ENCODE measurements at regions not wholly inside any gene's neighbourhood (a gene's known extent, or its start where the extent isn't known, plus 50 kb on each side); places are given as distances from the start of the nearest gene placed in this dataset.

DNA sequence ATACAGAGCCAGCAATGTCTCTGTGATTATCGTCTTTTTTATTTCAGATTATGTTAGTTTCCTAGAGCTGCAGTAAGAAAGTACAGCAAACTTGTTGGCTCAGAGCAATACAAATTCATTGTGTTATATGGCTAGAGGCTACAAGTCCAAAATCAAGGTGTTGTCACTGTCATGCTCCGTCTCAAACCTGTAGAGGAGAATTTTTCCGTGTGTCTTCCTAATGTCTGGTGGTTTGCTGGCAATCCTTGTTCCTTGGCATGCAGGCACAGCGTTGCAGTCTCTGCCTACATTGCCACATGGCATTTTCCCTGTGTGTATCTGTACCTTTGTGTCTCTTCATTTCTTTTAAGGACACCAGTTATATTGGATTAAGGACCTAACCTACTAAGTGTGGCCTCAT lies 244.4 kb downstream of the LRRIQ3 start:
- Mint-ChIP-seq H3K4me3 (no peak overlapping the region), H3K27me3 (no peaks in the 10 kb centered on the region), H3K9me3 (peaks cover 0 to 14% (median 4%) of the 10 kb centered on the region in 7 donors), H3K36me3 (no peaks in the 10 kb centered on the region), H3K4me1 (no peaks in the 10 kb centered on the region), H3K27ac (no peak overlapping the region)
- DNase-seq = no peak
- no peak for ATAC-seq (ENCODE audit: low read depth in 2 of 2)

DNA sequence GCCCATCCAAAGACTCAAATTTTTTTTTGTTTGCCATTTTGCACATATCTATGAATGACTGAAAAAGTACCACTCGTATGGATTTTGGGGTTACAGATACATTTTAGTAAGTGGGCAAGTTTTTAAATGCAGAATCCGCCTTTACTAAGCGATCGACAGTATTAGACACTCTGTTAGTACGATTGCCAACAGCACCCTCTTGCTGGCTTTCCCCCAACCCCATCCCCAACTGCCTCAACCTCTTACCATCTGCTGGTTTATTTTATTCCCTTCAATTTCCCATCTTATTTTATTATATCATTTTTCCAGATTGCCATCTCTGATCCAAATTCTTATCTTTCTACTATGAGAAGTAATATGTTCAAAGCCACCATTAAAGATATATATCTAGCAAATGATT lies 244.8 kb downstream of the LRRIQ3 start:
- no peak for DNase-seq
- Mint-ChIP-seq H3K27me3 (no peaks in the 10 kb centered on the region), H3K9me3 (peaks cover 0 to 14% (median 4%) of the 10 kb centered on the region in 7 donors), H3K4me1 (no peaks in the 10 kb centered on the region), H3K36me3 (no peaks in the 10 kb centered on the region), H3K4me3 (no peak overlapping the region), H3K27ac (no peak overlapping the region)
- no peak for ATAC-seq (ENCODE audit: low read depth in 2 of 2)

DNA sequence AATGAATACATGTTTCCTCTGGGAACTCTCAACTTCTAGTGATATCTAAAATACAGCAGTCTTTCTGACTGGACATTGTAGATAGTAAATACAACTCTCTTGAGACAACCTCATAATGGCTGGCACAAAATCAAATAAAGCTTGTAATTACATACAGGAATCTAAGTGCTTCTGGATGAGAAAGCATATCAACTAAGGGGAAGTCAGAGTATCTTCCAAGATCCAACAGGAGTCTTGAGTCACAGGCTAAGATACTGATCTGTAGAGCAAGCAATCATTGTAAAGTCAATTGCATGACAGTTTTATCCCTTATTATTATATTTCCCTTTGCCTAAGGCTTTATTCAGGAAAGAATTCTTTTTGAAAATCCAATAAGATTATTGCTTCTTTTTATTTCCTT lies 249.9 kb downstream of the LRRIQ3 start:
- Mint-ChIP-seq H3K27me3 (no peaks in the 10 kb centered on the region), H3K27ac (no peak overlapping the region), H3K4me1 (no peaks in the 10 kb centered on the region), H3K36me3 (no peaks in the 10 kb centered on the region), H3K4me3 (no peak overlapping the region), H3K9me3 (peaks cover 0 to 5% (median 0%) of the 10 kb centered on the region in 7 donors)
- DNase-seq (no peak), ATAC-seq (ENCODE audit: low read depth in 2 of 2) (no peak)

DNA sequence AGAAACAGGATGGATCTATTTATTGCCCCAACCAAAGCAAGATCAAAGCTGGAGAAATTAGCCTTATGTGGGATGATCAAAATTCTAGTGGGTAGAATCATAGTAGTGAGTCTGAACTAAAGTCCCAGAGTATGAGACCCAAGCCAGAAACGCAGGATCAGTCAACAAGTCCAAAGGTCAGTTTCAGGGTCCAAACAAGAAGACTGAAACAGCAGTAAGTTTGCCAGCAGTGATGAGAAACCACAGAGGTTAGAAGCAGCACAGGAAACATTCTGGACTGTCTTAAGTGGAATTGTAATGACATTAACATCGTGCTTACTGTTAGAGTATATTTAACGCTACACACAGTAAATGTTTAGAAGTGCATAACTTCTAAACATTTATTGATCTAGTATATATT lies 251.0 kb downstream of the LRRIQ3 start:
- H3K4me3 Mint-ChIP-seq = no peak overlapping the region
- no peak for DNase-seq
- peaks cover 0 to 5% (median 0%) of the 10 kb centered on the region in 7 donors for H3K9me3 Mint-ChIP-seq
- H3K4me1 Mint-ChIP-seq = no peaks in the 10 kb centered on the region
- H3K27me3 Mint-ChIP-seq = no peaks in the 10 kb centered on the region
- no peak for ATAC-seq (ENCODE audit: low read depth in 2 of 2)
- H3K36me3 Mint-ChIP-seq = no peaks in the 10 kb centered on the region
- no peak overlapping the region for H3K27ac Mint-ChIP-seq

DNA sequence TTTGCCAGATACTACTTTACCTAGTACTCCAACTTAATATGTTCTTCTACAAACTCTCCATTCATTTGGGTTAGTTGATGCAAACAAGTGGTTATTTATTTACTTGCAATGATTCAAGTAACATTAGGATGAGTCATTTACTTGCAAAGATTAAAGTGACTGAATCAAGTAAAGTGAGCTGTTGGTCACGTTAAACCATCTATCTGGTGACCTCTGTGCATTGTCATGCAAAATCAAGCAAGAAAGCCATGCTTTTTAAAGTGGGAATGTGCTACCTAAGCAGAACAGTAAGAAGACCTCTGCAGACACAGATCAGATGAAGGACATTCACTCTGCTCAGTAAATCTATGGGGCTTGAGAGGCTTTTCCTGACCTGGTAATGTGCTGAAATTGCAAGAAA lies 254.7 kb downstream of the LRRIQ3 start:
- H3K27me3 Mint-ChIP-seq = no peaks in the 10 kb centered on the region
- DNase-seq = no peak
- no peak overlapping the region for H3K27ac Mint-ChIP-seq
- ATAC-seq (ENCODE audit: low read depth in 2 of 2) = no peak
- H3K9me3 Mint-ChIP-seq = peaks cover 0 to 2% (median 0%) of the 10 kb centered on the region in 7 donors
- no peaks in the 10 kb centered on the region for H3K4me1 Mint-ChIP-seq
- no peak overlapping the region for H3K4me3 Mint-ChIP-seq
- no peaks in the 10 kb centered on the region for H3K36me3 Mint-ChIP-seq

DNA sequence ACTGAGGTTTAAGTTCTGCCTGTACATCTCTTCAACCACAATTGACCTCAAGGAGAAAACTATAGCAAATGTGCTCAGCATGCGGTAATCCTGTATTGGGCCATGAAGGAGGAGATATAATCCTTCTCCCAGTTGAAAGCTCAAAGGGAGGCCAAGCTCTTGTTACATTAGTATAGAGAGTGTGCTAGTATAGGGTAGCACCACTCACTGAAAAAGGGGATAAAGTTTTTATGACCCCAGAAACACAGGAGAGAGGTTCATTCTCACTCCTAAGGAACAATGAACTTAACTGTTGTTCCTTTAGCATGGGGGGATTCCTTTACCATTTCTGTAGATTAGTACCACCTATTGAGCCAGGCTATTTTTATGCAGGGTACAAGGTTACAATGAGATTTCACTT lies 267.7 kb downstream of the LRRIQ3 start:
- H3K4me1 Mint-ChIP-seq = no peaks in the 10 kb centered on the region
- no peaks in the 10 kb centered on the region for H3K36me3 Mint-ChIP-seq
- no peaks in the 10 kb centered on the region for H3K9me3 Mint-ChIP-seq
- H3K4me3 Mint-ChIP-seq = no peak overlapping the region
- no peak for DNase-seq
- H3K27me3 Mint-ChIP-seq = no peaks in the 10 kb centered on the region
- ATAC-seq (ENCODE audit: low read depth in 2 of 2) = no peak
- H3K27ac Mint-ChIP-seq = no peak overlapping the region

DNA sequence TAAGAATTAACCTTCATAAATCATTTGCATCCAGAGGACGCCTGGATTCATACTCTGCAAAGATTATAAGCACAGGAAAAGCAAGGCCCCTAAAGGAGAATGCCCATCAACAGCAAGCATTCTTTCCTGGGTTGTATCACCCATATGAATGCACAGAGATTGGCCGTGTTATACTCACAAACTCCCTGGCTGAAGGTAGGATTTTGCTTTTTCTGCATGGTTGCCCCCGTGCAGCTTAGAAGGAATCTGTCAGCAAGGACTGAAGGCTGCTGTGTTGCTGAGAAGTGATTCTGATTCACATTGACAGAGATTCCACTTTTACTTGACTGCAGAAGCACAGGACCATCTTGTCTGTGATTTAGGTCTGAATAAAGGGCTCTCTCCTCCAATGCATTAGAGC lies 283.0 kb downstream of the LRRIQ3 start:
- no peak for ATAC-seq (ENCODE audit: low read depth in 2 of 2)
- no peak for DNase-seq
- Mint-ChIP-seq H3K4me3 (no peak overlapping the region), H3K27me3 (no peaks in the 10 kb centered on the region), H3K27ac (no peak overlapping the region), H3K36me3 (peaks cover 0 to 11% of the 10 kb centered on the region in 2 donors), H3K4me1 (no peaks in the 10 kb centered on the region), H3K9me3 (peaks cover 3 to 18% (median 10%) of the 10 kb centered on the region in 7 donors)

DNA sequence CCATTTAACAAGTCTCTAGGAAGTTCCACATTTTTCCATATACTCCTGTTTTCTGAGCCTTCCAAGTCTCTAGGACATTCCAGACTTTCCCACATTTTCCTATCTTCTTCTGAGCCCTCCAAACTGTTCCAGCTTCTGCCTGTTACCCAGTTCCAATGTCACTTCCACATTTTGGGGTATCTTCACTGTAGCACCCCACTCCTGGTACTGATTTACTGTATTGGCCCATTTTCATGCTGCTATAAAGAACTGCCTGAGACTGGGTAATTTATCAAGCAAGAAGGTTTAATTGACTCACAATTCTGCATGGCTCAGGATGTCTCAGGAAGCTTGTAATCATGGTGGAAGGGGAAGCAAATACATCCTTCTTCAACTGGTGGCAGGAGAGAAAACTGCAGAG lies 285.0 kb downstream of the LRRIQ3 start:
- no peak overlapping the region for H3K27ac Mint-ChIP-seq
- H3K9me3 Mint-ChIP-seq = peaks cover 3 to 18% (median 10%) of the 10 kb centered on the region in 7 donors
- ATAC-seq (ENCODE audit: low read depth in 2 of 2) (no peak), DNase-seq (no peak)
- H3K4me1 Mint-ChIP-seq = no peaks in the 10 kb centered on the region
- no peak overlapping the region for H3K4me3 Mint-ChIP-seq
- H3K36me3 Mint-ChIP-seq = peaks cover 0 to 11% of the 10 kb centered on the region in 2 donors
- H3K27me3 Mint-ChIP-seq = no peaks in the 10 kb centered on the region

DNA sequence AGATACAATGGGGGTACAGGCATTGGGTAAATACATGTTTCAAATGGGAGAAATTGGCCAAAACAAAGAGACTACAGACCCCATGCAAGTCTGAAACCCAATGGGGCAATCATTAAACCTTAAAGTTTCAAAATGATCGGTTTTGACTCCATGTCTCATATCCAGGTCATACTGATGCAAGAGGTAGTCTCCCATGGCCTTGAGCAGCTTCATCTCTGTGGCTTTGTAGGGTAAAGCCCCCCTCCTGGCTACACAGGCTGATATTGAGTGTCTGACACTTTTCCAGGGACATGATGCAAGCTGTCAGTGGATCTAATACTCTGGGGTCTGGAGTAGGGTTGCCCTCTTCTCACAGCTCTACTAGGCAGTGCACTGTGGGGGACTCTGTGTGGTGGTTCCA lies 286.1 kb downstream of the LRRIQ3 start:
- Mint-ChIP-seq H3K4me1 (no peaks in the 10 kb centered on the region), H3K36me3 (peaks cover 0 to 11% of the 10 kb centered on the region in 2 donors), H3K4me3 (no peak overlapping the region), H3K27ac (peak overlapping the region in 1 of 6 donors; percentile 78), H3K27me3 (no peaks in the 10 kb centered on the region), H3K9me3 (peaks cover 3 to 18% (median 10%) of the 10 kb centered on the region in 7 donors)
- DNase-seq = no peak
- ATAC-seq (ENCODE audit: low read depth in 2 of 2) = no peak

DNA sequence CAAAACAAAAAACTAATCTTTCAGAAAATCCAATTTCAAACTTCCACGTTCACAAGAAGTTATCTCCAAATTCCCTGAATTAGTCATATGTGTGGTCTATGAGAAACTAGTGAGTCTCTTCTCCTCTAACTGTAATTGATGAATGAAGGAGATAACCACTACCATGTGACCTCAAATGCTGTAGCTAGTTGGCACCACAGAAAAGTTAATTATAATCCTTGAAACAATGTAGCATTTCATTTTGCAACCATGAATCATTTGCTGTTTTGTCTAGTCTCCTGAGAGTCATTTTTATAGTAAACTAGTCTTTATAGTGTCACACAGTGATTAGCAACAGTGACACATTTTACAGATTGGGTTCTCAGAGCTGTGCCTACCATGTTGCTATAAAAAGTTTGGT lies 287.5 kb downstream of the LRRIQ3 start:
- Mint-ChIP-seq H3K4me1 (no peaks in the 10 kb centered on the region), H3K36me3 (peaks cover 0 to 11% of the 10 kb centered on the region in 2 donors), H3K27me3 (no peaks in the 10 kb centered on the region), H3K9me3 (peaks cover 3 to 18% (median 10%) of the 10 kb centered on the region in 7 donors), H3K27ac (no peak overlapping the region), H3K4me3 (no peak overlapping the region)
- ATAC-seq (ENCODE audit: low read depth in 2 of 2) (no peak), DNase-seq (no peak)

DNA sequence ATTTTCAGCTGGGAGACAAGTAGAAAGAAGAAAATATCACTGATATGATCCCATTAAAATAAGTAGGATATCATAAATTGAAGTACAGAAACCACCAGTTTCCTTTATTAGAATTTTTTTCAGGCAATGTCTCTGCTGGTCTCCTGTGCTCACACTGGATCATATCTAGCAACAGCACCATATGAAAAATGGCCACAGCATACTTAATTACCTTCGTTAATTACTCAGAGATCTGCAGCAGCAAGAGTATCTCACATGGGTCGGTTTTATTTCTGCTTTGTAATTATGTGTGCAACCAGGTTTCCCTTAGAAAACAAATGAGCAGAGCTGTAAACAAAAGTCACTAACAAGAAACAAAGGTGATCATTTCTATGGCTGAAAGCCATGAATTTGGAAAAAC lies 287.9 kb downstream of the LRRIQ3 start:
- Mint-ChIP-seq H3K4me1 (no peaks in the 10 kb centered on the region), H3K36me3 (peaks cover 0 to 11% of the 10 kb centered on the region in 2 donors), H3K27ac (no peak overlapping the region), H3K27me3 (no peaks in the 10 kb centered on the region), H3K9me3 (peaks cover 3 to 18% (median 10%) of the 10 kb centered on the region in 7 donors), H3K4me3 (no peak overlapping the region)
- ATAC-seq (ENCODE audit: low read depth in 2 of 2) (no peak), DNase-seq (no peak)

DNA sequence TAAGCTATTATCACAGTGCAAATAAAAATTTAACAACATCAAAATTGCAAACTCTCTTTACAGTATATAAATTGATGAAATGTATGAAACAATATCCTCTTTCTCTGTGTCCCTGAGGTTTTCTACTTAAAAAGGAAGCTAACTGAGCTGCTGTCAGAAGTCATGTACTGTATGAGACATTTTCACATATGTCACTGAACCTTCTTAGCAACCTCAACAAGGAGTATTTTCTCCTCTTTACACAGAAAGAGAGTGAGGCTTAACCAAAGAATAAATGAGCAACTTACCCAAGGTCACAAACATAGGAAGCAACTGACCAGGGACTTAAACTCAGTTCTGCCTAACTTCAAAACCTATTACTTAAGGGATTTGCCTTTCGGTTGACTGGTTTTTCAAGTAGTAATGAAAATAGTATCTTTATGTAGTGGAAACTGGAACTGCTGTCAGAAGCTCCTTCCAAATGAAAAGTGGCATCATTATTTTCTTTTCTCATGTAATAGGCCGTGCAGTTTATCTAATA lies 288.9 kb downstream of the LRRIQ3 start:
- Mint-ChIP-seq H3K4me1 (no peaks in the 10 kb centered on the region), H3K27me3 (no peaks in the 10 kb centered on the region), H3K36me3 (peaks cover 0 to 11% of the 10 kb centered on the region in 2 donors), H3K4me3 (no peak overlapping the region), H3K9me3 (peaks cover 3 to 17% (median 10%) of the 10 kb centered on the region in 7 donors), H3K27ac (no peak overlapping the region)
- ATAC-seq (ENCODE audit: low read depth in 2 of 2) = no peak
- no peak for DNase-seq

DNA sequence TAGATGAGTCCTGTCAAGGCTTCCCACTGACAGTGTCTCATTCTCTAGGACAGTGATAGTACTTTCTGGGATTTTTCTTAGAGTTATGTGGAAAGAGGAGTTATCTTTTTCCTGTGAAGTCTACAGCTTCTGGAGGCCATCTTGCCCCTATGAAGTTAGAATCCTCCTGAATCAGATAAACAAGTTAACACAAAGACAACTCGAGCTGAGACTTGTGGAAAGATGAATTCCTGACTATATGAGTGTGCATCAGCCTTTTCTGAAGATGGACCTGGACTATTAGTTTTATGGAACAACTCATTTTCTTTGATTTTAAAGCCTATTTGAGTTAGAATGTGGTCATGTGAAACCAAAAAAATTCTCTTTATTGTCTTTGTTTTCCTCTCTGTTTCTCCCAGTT lies 290.9 kb downstream of the LRRIQ3 start:
- Mint-ChIP-seq H3K36me3 (no peaks in the 10 kb centered on the region), H3K4me3 (no peak overlapping the region), H3K4me1 (no peaks in the 10 kb centered on the region), H3K27ac (no peak overlapping the region), H3K9me3 (peaks cover 0 to 5% (median 0%) of the 10 kb centered on the region in 7 donors), H3K27me3 (no peaks in the 10 kb centered on the region)
- DNase-seq (no peak), ATAC-seq (ENCODE audit: low read depth in 2 of 2) (no peak)

DNA sequence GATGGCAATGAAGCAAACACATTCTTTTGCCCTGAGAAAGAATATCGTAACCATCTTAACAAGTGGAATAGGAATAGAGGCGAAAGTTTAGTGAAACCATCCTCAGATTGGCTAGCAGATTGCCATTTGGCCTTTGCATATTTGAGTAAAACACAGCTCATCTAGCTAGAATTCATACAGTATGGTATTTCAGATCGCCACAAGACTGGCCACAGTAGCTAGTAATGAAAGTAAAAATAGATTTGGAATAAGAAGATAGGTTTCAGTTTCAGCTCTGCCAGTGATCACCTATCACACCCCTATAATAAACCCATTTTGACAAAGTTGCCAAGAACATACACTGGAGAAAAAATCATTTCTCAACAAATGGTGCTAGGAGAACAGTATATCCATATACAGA lies 294.9 kb downstream of the LRRIQ3 start:
- H3K9me3 Mint-ChIP-seq = peaks cover 0 to 3% (median 0%) of the 10 kb centered on the region in 7 donors
- H3K4me3 Mint-ChIP-seq = no peak overlapping the region

DNA sequence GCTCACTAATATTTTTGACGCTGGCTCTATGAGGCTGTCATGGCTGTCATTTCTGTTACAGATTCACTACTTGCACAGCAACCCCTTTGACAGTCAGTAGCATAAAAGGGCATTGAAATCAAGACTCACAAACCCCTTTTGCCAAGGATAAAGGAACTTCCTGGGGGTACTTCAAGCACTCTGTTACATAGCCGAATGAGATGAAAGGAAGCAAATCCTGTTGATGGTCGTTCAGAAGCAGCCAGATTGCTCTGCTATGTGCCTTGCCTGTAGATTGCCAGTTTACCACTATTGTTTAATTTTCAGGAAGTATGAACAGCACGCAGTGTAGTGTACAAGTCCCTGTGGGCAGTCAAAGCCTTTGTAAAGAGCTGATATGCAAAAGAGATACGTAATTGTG lies 296.2 kb downstream of the LRRIQ3 start:
- Mint-ChIP-seq H3K27me3 (no peaks in the 10 kb centered on the region), H3K4me3 (no peak overlapping the region), H3K9me3 (peaks cover 0 to 2% (median 0%) of the 10 kb centered on the region in 7 donors), H3K4me1 (no peaks in the 10 kb centered on the region), H3K36me3 (no peaks in the 10 kb centered on the region), H3K27ac (no peak overlapping the region)
- DNase-seq (no peak), ATAC-seq (ENCODE audit: low read depth in 2 of 2) (no peak)

More for the DNA sequence above, 294.9 kb downstream of the LRRIQ3 start:
- ATAC-seq (ENCODE audit: low read depth in 2 of 2) (no peak), DNase-seq (no peak)
- no peaks in the 10 kb centered on the region for H3K27me3 Mint-ChIP-seq
- H3K36me3 Mint-ChIP-seq = no peaks in the 10 kb centered on the region
- no peaks in the 10 kb centered on the region for H3K4me1 Mint-ChIP-seq
- H3K27ac Mint-ChIP-seq = no peak overlapping the region

Measured in naive B cell (primary cell).